GM18507 (cell line): ENCODE measurements at regions not wholly inside any gene's neighbourhood (a gene's known extent, or its start where the extent isn't known, plus 50 kb on each side); places are given as distances from the start of the nearest gene placed in this dataset.

Experiments used
- DNase-seq: peaks from one replicate; pipeline ENCODE4 v3.0.0; 2011; ENCODE audit warnings: low read depth; ENCODE audit not compliant: insufficient read length; ENCODE audit errors: extremely low spot score
- FAIRE-seq: peaks from 2 replicates; lab custom pipeline; 2011; peaks lifted over from hg19 to GRCh38; lab: Jason Lieb, UNC

GRCh38 chr13:74084375-74084935 is 49.7 kb downstream of the KLF12 start:
- FAIRE-seq: no peak
- DNase-seq: no peak

- no peak for FAIRE-seq
Measured at GRCh38 chr13:74082741-74083160, 51.5 kb downstream of the KLF12 start.

GRCh38 chr13:74080762-74081161 is 53.4 kb downstream of the KLF12 start:
- DNase-seq (no peak), FAIRE-seq (no peak)

More at GRCh38 chr13:74082741-74083160, 51.5 kb downstream of the KLF12 start:
- no peak for DNase-seq

GRCh38 chr13:74077792-74078191 is 56.4 kb downstream of the KLF12 start:
- FAIRE-seq (no peak), DNase-seq (no peak)

- DNase-seq (no peak), FAIRE-seq (no peak)
Measured at GRCh38 chr13:74077375-74077774, 56.8 kb downstream of the KLF12 start.

- FAIRE-seq: no peak
- DNase-seq: no peak
Measured at GRCh38 chr13:74074723-74075122, 59.5 kb downstream of the KLF12 start.

GRCh38 chr13:74073274-74073673 is 60.9 kb downstream of the KLF12 start:
- FAIRE-seq (no peak), DNase-seq (no peak)

GRCh38 chr13:74070513-74070912 is 63.7 kb downstream of the KLF12 start:
- FAIRE-seq (no peak), DNase-seq (no peak)

GRCh38 chr13:74070065-74070464 is 64.1 kb downstream of the KLF12 start:
- no peak for DNase-seq
- FAIRE-seq: peak; percentile 58

- FAIRE-seq (no peak), DNase-seq (no peak)
Measured at GRCh38 chr13:74068471-74068870, 65.7 kb downstream of the KLF12 start.

- DNase-seq (no peak), FAIRE-seq (no peak)
Measured at GRCh38 chr13:74067818-74068217, 66.4 kb downstream of the KLF12 start.

GRCh38 chr13:74066937-74067336 is 67.3 kb downstream of the KLF12 start:
- no peak for DNase-seq
- FAIRE-seq: no peak

- no peak for FAIRE-seq
Measured at GRCh38 chr13:74064805-74065312, 69.3 kb downstream of the KLF12 start.

GRCh38 chr13:74063533-74064100 is 70.6 kb downstream of the KLF12 start:
- no peak for DNase-seq
- peak; percentile 50 for FAIRE-seq

More at GRCh38 chr13:74064805-74065312, 69.3 kb downstream of the KLF12 start:
- DNase-seq: no peak

- peak; percentile 93 for FAIRE-seq
- DNase-seq: peak; percentile 8
Measured at GRCh38 chr13:74062933-74063332, 71.3 kb downstream of the KLF12 start.

- FAIRE-seq (peak; percentile 92), DNase-seq (no peak)
Measured at GRCh38 chr13:74061926-74062595, 72.1 kb downstream of the KLF12 start.

GRCh38 chr13:74056801-74057542 is 77.2 kb downstream of the KLF12 start:
- FAIRE-seq (no peak), DNase-seq (no peak)

GRCh38 chr13:74052402-74052928 is 81.7 kb downstream of the KLF12 start:
- no peak for DNase-seq
- no peak for FAIRE-seq

- FAIRE-seq: no peak
- DNase-seq: no peak
Measured at GRCh38 chr13:74048756-74049155, 85.4 kb downstream of the KLF12 start.
